SU-DHL-6 (cell line): ENCODE measurements at regions not wholly inside any gene's neighbourhood (a gene's known extent, or its start where the extent isn't known, plus 50 kb on each side); places are given as distances from the start of the nearest gene placed in this dataset.

Experiments used
- H2AFZ ChIP-seq: fragments of 200-600 bp; sonication (generic); 2 replicates; pipeline ENCODE4 v1.6.1; 2014; ENCODE audit warnings: low read depth, mild to moderate bottlenecking, moderate library complexity, mixed read lengths, antibody characterized with exemption, low read length; ENCODE audit not compliant: severe bottlenecking
- H3F3A ChIP-seq: fragments of 200-600 bp; shearing (Covaris generic); 2 replicates; pipeline ENCODE4 v1.6.0; 2016; ENCODE audit warnings: antibody characterized with exemption, mild to moderate bottlenecking; ENCODE audit not compliant: insufficient read depth
- H3K27ac ChIP-seq: fragments of 200-600 bp; sonication (generic); 2 replicates; pipeline ENCODE4 v1.5.1; 2016; ENCODE audit warnings: low read depth, mild to moderate bottlenecking, low read length, moderate library complexity, mixed read lengths
- H3K27me3 ChIP-seq: fragments of 200-600 bp; sonication (generic), shearing (Covaris generic); 2 replicates; pipeline ENCODE4 v1.6.0; 2014; ENCODE audit warnings: mild to moderate bottlenecking, low read length
- H3K36me3 ChIP-seq: fragments of 200-600 bp; sonication (generic); 2 replicates; pipeline ENCODE4 v1.6.1; 2014; ENCODE audit warnings: mild to moderate bottlenecking, low read length, mixed read lengths
- H3K4me2 ChIP-seq: fragments of 300-600, 200-600 bp; shearing (Covaris generic), sonication (generic); 2 replicates; pipeline ENCODE4 v1.6.0; 2014; ENCODE audit warnings: low read length, low read depth, mild to moderate bottlenecking; ENCODE audit not compliant: poor library complexity, severe bottlenecking
- H3K4me3 ChIP-seq: fragments of 200-600 bp; sonication (generic); 2 replicates; pipeline ENCODE4 v1.5.1; 2014; ENCODE audit warnings: antibody characterized with exemption, low read length, mild to moderate bottlenecking, mixed read lengths; ENCODE audit not compliant: insufficient read depth, poor library complexity, severe bottlenecking
- H3K79me2 ChIP-seq: fragments of 200-600 bp; sonication (generic); 2 replicates; pipeline ENCODE4 v1.6.1; 2014; ENCODE audit warnings: mild to moderate bottlenecking, low read length, moderate library complexity; ENCODE audit not compliant: insufficient read depth
- H3K9ac ChIP-seq: fragments of 200-600 bp; sonication (generic); 2 replicates; pipeline ENCODE4 v1.7.0; 2014; ENCODE audit warnings: mild to moderate bottlenecking, low read length
- H3K9me2 ChIP-seq: fragments of 200-600 bp; sonication (generic); replicated peaks from 2 replicates; pipeline ENCODE4 v1.6.1; 2014; ENCODE audit warnings: low read length; ENCODE audit not compliant: insufficient read depth
- H3K9me3 ChIP-seq: fragments of 200-600 bp; sonication (generic); 2 replicates; pipeline ENCODE4 v1.6.1; 2014; ENCODE audit warnings: low read length, mixed read lengths; ENCODE audit not compliant: insufficient read depth
- H4K20me1 ChIP-seq: fragments of 200-600 bp; sonication (generic); 2 replicates; pipeline ENCODE4 v1.6.1; 2014; ENCODE audit warnings: low read depth, mild to moderate bottlenecking, antibody characterized with exemption, low read length, moderate library complexity, mixed read lengths
- EZH2phosphoT487 ChIP-seq: fragments of 200-600 bp; sonication (generic), shearing (Covaris generic); conservative IDR thresholded peaks from 2 replicates; pipeline ENCODE4 v1.6.1; 2018; ENCODE audit warnings: mild to moderate bottlenecking, antibody characterized with exemption, low read length, moderate library complexity, mixed read lengths
- TF ChIP-seq, protein P1 (sequence below): fragments of 200-600 bp; sonication (generic); IDR thresholded peaks from one replicate; pipeline ENCODE4 v1.5.1; 2017; ENCODE audit warnings: antibody characterized with exemption, mild to moderate bottlenecking, low read length, moderate library complexity; ENCODE audit not compliant: insufficient read depth, poor library complexity, severe bottlenecking

DNA sequence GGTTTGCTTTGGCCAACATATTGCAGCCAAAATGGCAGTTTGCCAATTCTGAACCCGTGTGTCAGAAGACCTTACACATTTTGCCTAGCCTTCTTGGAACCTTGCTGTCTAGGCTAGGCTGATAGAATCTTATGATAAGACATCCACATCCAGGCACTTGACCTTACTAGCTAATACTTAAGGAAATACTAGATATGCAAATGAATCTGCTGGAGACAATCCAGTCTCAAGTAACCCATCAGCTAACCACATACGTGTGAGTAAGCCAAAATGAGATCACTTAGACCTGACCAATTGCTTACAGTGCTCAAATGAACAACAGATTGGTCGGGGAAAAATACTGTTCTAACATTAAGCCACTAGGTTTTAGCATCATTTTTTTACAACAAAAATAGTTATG, 1504.6 kb upstream of the CDH9 start:
- Histone ChIP-seq H3K79me2 (no peaks in the 10 kb centered on the region), H3K4me2 (no peak overlapping the region), H2AFZ (peak overlapping the region; percentile 39), H3K9me3 (no peaks in the 10 kb centered on the region), H3K9me2 (no peaks in the 10 kb centered on the region), H4K20me1 (no peaks in the 10 kb centered on the region), H3K27ac (no peak overlapping the region), H3K36me3 (no peaks in the 10 kb centered on the region), H3K27me3 (no peaks in the 10 kb centered on the region), H3K9ac (no peak overlapping the region), H3F3A (no peaks in the 10 kb centered on the region), H3K4me3 (no peak overlapping the region)
- TF ChIP-seq, protein P1, sequence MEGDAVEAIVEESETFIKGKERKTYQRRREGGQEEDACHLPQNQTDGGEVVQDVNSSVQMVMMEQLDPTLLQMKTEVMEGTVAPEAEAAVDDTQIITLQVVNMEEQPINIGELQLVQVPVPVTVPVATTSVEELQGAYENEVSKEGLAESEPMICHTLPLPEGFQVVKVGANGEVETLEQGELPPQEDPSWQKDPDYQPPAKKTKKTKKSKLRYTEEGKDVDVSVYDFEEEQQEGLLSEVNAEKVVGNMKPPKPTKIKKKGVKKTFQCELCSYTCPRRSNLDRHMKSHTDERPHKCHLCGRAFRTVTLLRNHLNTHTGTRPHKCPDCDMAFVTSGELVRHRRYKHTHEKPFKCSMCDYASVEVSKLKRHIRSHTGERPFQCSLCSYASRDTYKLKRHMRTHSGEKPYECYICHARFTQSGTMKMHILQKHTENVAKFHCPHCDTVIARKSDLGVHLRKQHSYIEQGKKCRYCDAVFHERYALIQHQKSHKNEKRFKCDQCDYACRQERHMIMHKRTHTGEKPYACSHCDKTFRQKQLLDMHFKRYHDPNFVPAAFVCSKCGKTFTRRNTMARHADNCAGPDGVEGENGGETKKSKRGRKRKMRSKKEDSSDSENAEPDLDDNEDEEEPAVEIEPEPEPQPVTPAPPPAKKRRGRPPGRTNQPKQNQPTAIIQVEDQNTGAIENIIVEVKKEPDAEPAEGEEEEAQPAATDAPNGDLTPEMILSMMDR = no peak
- TF ChIP-seq EZH2phosphoT487 = no peak

DNA sequence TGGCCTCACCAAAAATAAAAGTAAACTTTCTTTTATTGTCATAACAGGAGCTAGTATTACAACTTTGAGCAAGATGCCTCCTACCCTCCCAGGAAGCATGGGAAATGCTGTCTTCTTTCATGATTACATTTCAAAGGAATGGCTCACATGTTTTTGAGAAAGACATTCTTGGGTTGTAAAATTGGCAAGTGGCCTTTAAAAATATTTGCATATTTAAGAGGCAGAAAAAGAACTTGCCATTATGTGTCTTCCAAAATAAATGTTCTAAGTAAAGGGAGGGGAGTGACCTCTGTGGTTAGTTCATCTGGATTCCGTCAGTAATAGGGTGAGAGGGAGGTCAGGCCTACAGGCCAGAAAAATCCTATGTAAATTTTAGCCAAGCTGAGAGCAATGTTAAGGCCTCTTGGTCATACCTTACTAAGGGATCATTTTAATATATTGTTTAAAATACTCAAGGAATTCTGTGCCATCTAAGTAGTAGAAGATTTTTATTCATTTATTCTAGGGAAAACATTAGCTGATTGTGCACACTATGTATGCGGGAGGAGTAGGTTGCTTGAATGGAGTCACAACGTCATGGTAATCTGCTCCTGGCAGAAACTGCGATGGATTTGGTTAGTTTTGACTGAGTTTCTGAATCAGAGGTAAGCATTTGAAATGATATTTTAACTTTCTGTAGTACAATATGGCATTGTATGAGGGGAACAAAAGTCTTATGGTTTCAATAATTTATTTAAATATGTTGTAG, 1485.7 kb upstream of the CDH9 start:
- Histone ChIP-seq H3K4me2 (no peak overlapping the region), H3K27me3 (no peaks in the 10 kb centered on the region), H3K9ac (no peak overlapping the region), H3K79me2 (no peaks in the 10 kb centered on the region), H3K4me3 (no peak overlapping the region), H3K27ac (no peak overlapping the region), H3K36me3 (no peaks in the 10 kb centered on the region), H3K9me3 (peaks cover 9% of the 10 kb centered on the region; the same call in 1 of the 2 replicates), H4K20me1 (no peaks in the 10 kb centered on the region), H3F3A (no peaks in the 10 kb centered on the region), H2AFZ (peak overlapping the region; percentile 41), H3K9me2 (no peaks in the 10 kb centered on the region)
- TF ChIP-seq EZH2phosphoT487 = no peak
- TF ChIP-seq, protein P1 = no peak

DNA sequence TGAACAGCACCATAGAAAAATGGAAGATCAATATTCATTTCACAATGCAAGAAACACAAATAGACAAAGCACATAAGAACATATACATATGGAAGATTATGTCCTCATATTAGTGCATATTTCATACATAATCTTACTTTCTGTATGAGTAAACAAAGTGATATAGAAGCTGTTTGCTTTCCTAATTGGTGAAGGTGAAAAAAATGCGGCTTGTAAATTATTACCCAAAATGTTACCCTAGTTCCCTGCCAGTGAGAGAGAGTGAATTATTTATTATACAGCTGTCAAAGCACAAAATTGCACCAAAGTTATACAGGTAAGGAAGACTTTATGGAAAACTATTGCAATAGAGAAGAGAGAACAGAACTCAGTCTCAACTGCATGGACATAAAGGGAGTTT, 1485.0 kb upstream of the CDH9 start:
- H3K27me3 ChIP-seq = no peaks in the 10 kb centered on the region
- no peak overlapping the region for H3K4me2 ChIP-seq
- H3K27ac ChIP-seq = no peak overlapping the region
- H3K4me3 ChIP-seq = no peak overlapping the region
- no peak overlapping the region for H3K9ac ChIP-seq
- H3F3A ChIP-seq = no peaks in the 10 kb centered on the region
- no peaks in the 10 kb centered on the region for H3K9me2 ChIP-seq
- no peaks in the 10 kb centered on the region for H4K20me1 ChIP-seq
- peaks cover 9% of the 10 kb centered on the region; the same call in 1 of the 2 replicates for H3K9me3 ChIP-seq
- no peaks in the 10 kb centered on the region for H3K79me2 ChIP-seq
- TF ChIP-seq, protein P1 = no peak
- TF ChIP-seq EZH2phosphoT487 = no peak
- H3K36me3 ChIP-seq = no peaks in the 10 kb centered on the region
- peak overlapping the region; percentile 41 for H2AFZ ChIP-seq
